Thymus (tissue), 11 donors: ENCODE measurements at regions not wholly inside any gene's neighbourhood (a gene's known extent, or its start where the extent isn't known, plus 50 kb on each side); places are given as distances from the start of the nearest gene placed in this dataset.

ENCODE experiments used
- DNase-seq, 9 donors: peaks; one replicate each; pipeline ENCODE4 v3.0.0-alpha.2; 2013; ENCODE audit warnings: low spot score in 9 of 9, low read depth in 6 of 9, missing footprints in 1 of 9
- H3K27ac ChIP-seq, 2 donors: one replicate each; pipeline ENCODE4 v1.5.1; 2013; ENCODE audit warnings: control low read depth in 1 of 2, low read depth in 1 of 2, low read length in 1 of 2, mild to moderate bottlenecking in 1 of 2, moderate library complexity in 1 of 2
- H3K27me3 ChIP-seq, 2 donors: one replicate each; pipeline ENCODE4 v1.5.1; 2013; ENCODE audit warnings: low read length in 1 of 2; ENCODE audit not compliant: control insufficient read depth in 2 of 2, insufficient read depth in 1 of 2
- H3K36me3 ChIP-seq, 2 donors: one replicate each; pipeline ENCODE4 v1.5.1; 2013; ENCODE audit warnings: low read length in 1 of 2, mild to moderate bottlenecking in 1 of 2, moderate library complexity in 1 of 2; ENCODE audit not compliant: control insufficient read depth in 2 of 2, insufficient read depth in 2 of 2
- H3K4me1 ChIP-seq, 2 donors: one replicate each; pipeline ENCODE4 v1.5.1; 2013; ENCODE audit warnings: low read length in 2 of 2; ENCODE audit not compliant: control insufficient read depth in 2 of 2, insufficient read depth in 2 of 2
- H3K4me3 ChIP-seq, 2 donors: one replicate each; pipeline ENCODE4 v1.5.1; 2013; ENCODE audit warnings: low read length in 2 of 2, control low read depth in 1 of 2, mild to moderate bottlenecking in 1 of 2
- H3K9me3 ChIP-seq, 2 donors: one replicate each; pipeline ENCODE4 v1.5.1; 2013; ENCODE audit warnings: low read length in 1 of 2, mild to moderate bottlenecking in 1 of 2; ENCODE audit not compliant: control insufficient read depth in 2 of 2, insufficient read depth in 1 of 2
- WGBS: extraction: QIAGEN DNeasy Blood & Tissue Kit; methylation state at CpG from one replicate; pipeline ENCODE4 v1.1.7; 2013; 5-methylcytosine and 5-hydroxymethylcytosine counted together
- donor health status: healthy.

DNA sequence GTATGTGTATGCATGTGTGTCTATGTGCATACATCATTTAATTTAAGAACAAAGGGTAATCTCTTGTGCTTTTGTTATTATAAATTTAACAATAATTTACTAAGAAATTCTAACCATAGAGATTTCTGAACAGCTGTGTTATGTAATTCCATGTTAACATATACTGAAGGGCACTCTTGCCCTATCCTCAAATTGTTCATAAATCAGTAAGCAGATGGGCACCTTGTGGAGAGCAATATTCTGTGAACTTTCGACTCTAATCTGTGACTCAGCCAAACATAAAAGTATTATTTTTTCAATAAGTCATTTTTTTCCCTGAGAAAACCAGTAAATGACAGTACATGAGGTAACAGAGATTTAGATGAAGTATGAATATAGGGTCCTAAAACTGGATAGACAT is 938.3 kb upstream of the CRIM1 start:
- Histone ChIP-seq H3K27ac (no peak overlapping the region), H3K36me3 (no peaks in the 10 kb centered on the region), H3K27me3 (no peaks in the 10 kb centered on the region), H3K9me3 (no peaks in the 10 kb centered on the region), H3K4me3 (no peak overlapping the region), H3K4me1 (no peaks in the 10 kb centered on the region)
- WGBS = 52% methylated on average over 1 of the region's 1 CpG
- no peak for DNase-seq

DNA sequence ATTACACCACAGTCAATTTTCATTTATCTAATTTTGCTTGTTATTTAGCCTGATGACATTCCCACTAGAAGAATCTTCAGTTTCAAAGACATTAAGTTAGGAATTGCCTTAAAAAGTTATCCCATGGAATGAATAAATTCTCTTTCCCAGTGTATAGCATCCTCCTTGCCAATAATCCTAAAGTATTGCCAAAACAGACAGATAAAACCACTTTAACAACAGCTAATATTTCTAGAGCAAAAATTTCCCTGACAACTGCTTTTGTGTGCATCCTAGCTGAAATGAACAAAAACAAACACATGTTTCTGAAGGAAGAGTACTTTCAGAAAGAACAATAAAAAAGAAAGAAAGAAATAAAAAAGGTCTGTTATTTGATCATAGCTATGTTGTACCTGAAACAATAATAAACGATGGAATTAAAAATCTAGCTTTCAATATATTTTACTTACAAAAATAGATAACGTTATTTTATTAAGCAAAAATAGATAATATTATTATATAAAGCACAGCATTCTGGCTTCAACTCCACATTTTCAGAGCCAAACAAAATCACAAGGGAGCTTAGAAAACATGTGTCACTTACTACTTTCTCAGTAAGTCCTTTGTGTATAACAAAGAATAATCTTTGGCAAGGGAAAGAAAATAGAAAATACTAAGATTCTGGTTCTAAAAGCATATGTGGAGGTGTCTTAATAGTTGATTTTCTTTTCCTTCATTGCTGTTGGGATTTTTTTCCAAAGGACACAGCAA is 939.0 kb upstream of the CRIM1 start:
- Histone ChIP-seq H3K9me3 (no peaks in the 10 kb centered on the region), H3K4me1 (no peaks in the 10 kb centered on the region), H3K27ac (no peak overlapping the region), H3K27me3 (no peaks in the 10 kb centered on the region), H3K36me3 (no peaks in the 10 kb centered on the region), H3K4me3 (no peak overlapping the region)
- DNase-seq = no peak
- 92% methylated on average over 2 of the region's 2 CpGs for WGBS

DNA sequence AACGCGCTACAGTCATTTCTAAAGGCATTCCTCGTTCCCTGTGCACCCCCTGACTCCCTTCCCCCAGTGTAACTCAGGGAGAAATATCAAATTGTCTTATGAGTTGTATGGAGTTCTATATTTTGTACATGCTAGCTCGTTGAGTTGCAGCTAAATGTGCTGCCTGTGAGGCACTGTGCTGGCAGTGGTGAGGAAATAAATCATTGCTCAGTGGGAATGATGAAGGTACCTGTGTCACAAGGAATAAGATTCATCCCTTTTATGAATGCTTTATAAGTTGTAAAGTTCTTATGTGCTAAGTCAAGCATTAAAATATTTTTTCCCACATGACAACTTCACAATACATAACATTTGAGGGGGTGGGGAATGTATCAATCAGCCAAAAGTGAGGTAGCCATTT is 939.6 kb upstream of the CRIM1 start:
- Histone ChIP-seq H3K4me3 (no peak overlapping the region), H3K36me3 (no peaks in the 10 kb centered on the region), H3K27ac (no peak overlapping the region), H3K4me1 (no peaks in the 10 kb centered on the region), H3K9me3 (no peaks in the 10 kb centered on the region), H3K27me3 (no peaks in the 10 kb centered on the region)
- 79% methylated on average over 4 of the region's 4 CpGs for whole genome bisulfite sequencing
- DNase-seq = no peak

DNA sequence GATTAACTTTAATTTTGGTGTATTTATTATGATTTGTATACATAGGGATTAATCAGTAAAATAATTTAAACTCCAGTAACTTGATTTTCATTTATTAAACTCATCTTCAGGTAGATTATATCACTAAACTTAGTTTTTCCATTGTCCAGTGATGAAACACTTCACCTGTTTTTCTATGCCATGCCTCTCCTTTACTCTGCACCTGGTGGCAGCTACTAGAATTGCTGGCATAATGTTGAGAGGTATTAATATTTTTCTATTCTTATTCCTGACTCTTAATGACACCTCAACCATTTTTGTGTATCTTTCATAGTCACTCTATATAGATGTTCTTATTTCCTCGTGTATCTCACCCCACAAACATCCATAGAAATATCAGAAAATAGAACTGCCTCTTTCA is 940.3 kb upstream of the CRIM1 start:
- Histone ChIP-seq H3K27me3 (no peaks in the 10 kb centered on the region), H3K27ac (no peak overlapping the region), H3K4me3 (no peak overlapping the region), H3K36me3 (no peaks in the 10 kb centered on the region), H3K4me1 (no peaks in the 10 kb centered on the region), H3K9me3 (no peaks in the 10 kb centered on the region)
- WGBS = 78% methylated on average over 1 of the region's 1 CpG
- no peak for DNase-seq

DNA sequence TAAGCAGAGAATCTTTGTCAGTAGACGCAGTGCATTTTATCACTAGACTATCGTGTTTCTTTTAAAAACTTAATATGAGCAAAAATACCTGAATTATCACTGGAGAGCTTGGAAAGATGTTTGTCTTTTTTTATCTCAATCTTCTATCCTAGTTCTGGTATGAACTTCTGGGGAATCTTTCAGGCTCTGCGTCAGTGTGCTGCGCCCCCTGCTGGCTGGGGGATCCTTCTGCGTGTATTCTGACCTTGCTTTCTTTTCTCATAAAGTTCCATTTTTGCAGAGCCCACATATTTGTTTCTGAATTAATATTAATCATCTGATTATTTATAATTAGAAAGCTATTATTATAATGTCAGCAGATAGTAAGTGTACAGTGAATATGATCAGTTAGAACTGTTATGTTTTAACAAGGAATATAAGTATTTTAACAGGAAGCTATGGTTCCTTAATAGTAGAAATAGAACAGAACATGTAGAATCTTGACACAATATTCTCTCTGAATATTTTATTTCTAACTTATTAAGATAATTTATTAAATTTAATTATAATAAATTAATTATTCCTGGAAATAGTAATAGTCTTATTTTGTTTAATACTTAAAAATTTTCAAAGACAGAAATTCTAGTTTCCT is 945.0 kb upstream of the CRIM1 start:
- Histone ChIP-seq H3K27ac (no peak overlapping the region), H3K9me3 (no peaks in the 10 kb centered on the region), H3K27me3 (no peaks in the 10 kb centered on the region), H3K4me1 (no peaks in the 10 kb centered on the region), H3K4me3 (no peak overlapping the region), H3K36me3 (no peaks in the 10 kb centered on the region)
- WGBS = 35% methylated on average over 5 of the region's 5 CpGs
- peak in 4 of 9 donors; percentile 5 to 35 (median 18) for DNase-seq

DNA sequence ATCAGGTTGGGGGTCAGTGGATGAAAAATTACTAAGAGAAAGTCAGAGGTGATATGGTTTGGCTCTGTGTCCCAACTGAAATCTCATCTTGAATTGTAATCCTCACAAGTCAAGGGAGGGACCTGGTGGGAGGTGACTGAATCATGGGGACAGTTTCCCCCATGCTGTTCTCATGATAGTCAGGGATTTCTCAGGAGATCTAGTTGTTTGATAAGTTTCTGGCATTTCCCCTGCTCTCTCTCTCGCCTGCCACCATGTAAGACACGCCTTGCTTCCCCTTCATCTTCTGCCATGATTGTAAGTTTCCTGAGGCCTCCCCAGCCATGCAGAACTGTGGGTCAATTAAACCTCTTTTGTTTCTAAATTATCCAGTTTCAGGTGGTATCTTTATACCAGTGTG is 945.8 kb upstream of the CRIM1 start:
- Histone ChIP-seq H3K9me3 (no peaks in the 10 kb centered on the region), H3K27me3 (no peaks in the 10 kb centered on the region), H3K36me3 (no peaks in the 10 kb centered on the region), H3K4me3 (no peak overlapping the region), H3K4me1 (no peaks in the 10 kb centered on the region), H3K27ac (no peak overlapping the region)
- DNase-seq = no peak
- WGBS = 90% methylated on average over 2 of the region's 2 CpGs

DNA sequence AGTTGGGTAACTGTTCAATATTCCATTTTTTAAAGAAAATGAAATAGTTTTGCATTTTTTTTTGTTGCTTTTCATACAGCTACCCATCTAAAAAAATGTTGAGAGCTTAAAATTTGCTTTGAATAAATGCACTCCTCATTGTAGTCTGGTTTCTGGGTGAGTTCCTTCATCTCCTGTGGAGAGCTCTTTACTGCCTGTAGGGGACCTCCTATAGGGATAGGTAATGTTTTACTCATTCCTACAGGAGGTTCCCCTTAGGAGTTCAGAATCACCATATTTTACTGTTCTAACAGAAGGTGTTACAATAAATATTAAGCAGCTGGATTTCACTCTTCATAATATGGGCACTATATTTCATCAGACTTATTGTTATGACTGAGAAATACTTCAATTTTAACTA is 947.3 kb upstream of the CRIM1 start:
- no peaks in the 10 kb centered on the region for H3K36me3 ChIP-seq
- no peaks in the 10 kb centered on the region for H3K9me3 ChIP-seq
- DNase-seq = no peak
- no peaks in the 10 kb centered on the region for H3K27me3 ChIP-seq
- H3K4me1 ChIP-seq = no peaks in the 10 kb centered on the region
- no peak overlapping the region for H3K4me3 ChIP-seq
- H3K27ac ChIP-seq = no peak overlapping the region

DNA sequence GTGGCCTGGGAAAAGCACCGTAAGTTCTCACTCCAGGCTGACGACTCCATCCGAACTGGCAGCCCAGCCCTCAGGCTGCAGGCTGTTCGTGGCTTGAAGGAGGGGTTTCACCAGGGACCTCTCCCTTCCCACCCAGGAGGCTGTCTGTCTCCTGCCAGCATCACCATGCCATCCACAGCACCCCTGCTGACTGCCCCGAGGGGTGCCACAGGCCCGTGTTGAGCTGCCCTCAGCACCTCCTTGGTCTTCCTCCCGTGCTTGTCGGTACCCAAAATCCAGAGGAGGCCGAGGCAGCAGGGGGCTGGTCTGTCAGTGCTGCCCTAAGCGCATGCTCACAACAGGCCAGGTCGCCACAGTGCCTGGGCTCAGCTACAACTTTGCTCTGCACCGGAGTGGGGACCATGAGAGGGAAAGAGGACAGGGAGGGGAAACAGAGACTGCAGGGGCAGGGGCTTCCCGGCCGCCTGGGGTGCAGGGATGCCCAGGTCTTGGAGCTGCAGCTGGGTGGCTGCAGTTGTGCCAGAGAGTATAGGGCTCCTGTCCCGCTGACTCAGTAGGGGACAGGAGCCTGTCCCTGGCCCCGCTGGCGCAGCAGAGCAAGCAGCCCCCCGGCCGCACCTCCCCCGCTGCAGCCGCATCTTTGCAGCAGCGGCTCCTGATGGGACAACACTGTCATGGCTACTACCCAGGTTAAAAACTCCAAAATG is 963.7 kb upstream of the CRIM1 start:
- Histone ChIP-seq H3K27ac (no peak overlapping the region), H3K36me3 (no peaks in the 10 kb centered on the region), H3K4me1 (no peaks in the 10 kb centered on the region), H3K9me3 (peaks cover 0 to 15% of the 10 kb centered on the region in 2 donors), H3K27me3 (no peaks in the 10 kb centered on the region), H3K4me3 (no peak overlapping the region)
- no peak for DNase-seq
- WGBS = 96% methylated on average over 22 of the region's 22 CpGs

DNA sequence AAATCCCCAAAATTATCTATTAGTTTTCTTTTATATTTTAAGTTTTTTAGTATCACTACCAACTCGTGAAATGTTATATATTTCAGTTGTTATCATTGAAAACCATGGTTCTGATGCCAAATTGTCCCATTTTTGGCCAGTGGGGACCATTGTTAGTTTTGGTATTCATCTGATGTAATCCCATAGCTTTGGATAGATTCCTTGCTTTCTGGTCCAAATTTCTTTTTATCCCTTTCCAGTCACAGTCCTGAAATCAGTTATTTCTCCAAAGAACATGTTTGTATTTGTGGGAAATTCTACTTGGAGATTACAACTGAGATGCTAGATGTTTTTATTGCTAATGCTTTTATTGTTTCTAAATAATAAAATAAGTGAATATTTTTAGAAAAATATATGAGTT is 976.8 kb upstream of the CRIM1 start:
- no peaks in the 10 kb centered on the region for H3K9me3 ChIP-seq
- no peak for DNase-seq
- no peaks in the 10 kb centered on the region for H3K27me3 ChIP-seq
- no peaks in the 10 kb centered on the region for H3K36me3 ChIP-seq
- no peaks in the 10 kb centered on the region for H3K4me1 ChIP-seq
- no peak overlapping the region for H3K27ac ChIP-seq
- 68% methylated on average over 1 of the region's 1 CpG for WGBS
- H3K4me3 ChIP-seq = no peak overlapping the region
